NB4 (cell line): ENCODE measurements at regions not wholly inside any gene's neighbourhood (a gene's known extent, or its start where the extent isn't known, plus 50 kb on each side); places are given as distances from the start of the nearest gene placed in this dataset.

Experiments used
- DNase-seq: peaks from one replicate; pipeline ENCODE4 v3.0.0; 2010; ENCODE audit warnings: low read depth
- H3K4me3 ChIP-seq: one replicate; pipeline ENCODE4 v1.5.1; 2011; ENCODE audit warnings: mild to moderate bottlenecking, low read depth, low read length, moderate library complexity
- CTCF ChIP-seq: IDR thresholded peaks from one replicate; pipeline ENCODE4 v1.5.1; 2012; ENCODE audit warnings: low read depth, low read length
- MAX ChIP-seq: IDR thresholded peaks from 2 replicates; pipeline ENCODE4 v1.6.1; 2011; ENCODE audit warnings: low read depth, low read length
- MYC ChIP-seq: IDR thresholded peaks from 2 replicates; pipeline ENCODE4 v1.6.1; 2011; ENCODE audit warnings: low read depth, low read length
- POLR2A ChIP-seq: IDR thresholded peaks from 2 replicates; pipeline ENCODE4 v1.6.1; 2011; ENCODE audit warnings: mild to moderate bottlenecking; ENCODE audit not compliant: insufficient read length; ENCODE audit errors: extremely low read depth

- TF ChIP-seq CTCF (no peak), MYC (no peak), MAX (no peak), POLR2A (no peak)
- no peak for DNase-seq
- H3K4me3 ChIP-seq: no peak overlapping the region
Observed at GRCh38 chr4:159515314-159516025, 412.6 kb downstream of the RAPGEF2 start.

GRCh38 chr4:159516556-159517140 is 413.8 kb downstream of the RAPGEF2 start:
- DNase-seq: no peak
- H3K4me3 ChIP-seq: no peak overlapping the region
- TF ChIP-seq MYC: no peak
- no peak for TF ChIP-seq POLR2A
- no peak for TF ChIP-seq MAX
- TF ChIP-seq CTCF: no peak

GRCh38 chr4:159520074-159520473 is 417.2 kb downstream of the RAPGEF2 start:
- TF ChIP-seq POLR2A (no peak), CTCF (no peak), MYC (no peak), MAX (no peak)
- DNase-seq: no peak
- no peak overlapping the region for H3K4me3 ChIP-seq

GRCh38 chr4:159526172-159526571 is 423.3 kb downstream of the RAPGEF2 start:
- H3K4me3 ChIP-seq: no peak overlapping the region
- DNase-seq: peak; percentile 3
- no peak for TF ChIP-seq POLR2A
- TF ChIP-seq MAX: no peak
- no peak for TF ChIP-seq CTCF
- TF ChIP-seq MYC: no peak

- no peak for DNase-seq
- no peak overlapping the region for H3K4me3 ChIP-seq
- no peak for TF ChIP-seq POLR2A
- TF ChIP-seq MYC: no peak
- TF ChIP-seq CTCF: no peak
- TF ChIP-seq MAX: no peak
Observed at GRCh38 chr4:159534655-159535054, 431.8 kb downstream of the RAPGEF2 start.
